Pancreas (tissue), 10 donors: ENCODE measurements at regions not wholly inside any gene's neighbourhood (a gene's known extent, or its start where the extent isn't known, plus 50 kb on each side); places are given as distances from the start of the nearest gene placed in this dataset.
A peak's percentile ranks its signal among the peaks of the same experiment; 100 is the strongest.

Experiments used
- ATAC-seq, 4 donors: fragments of 200-7000 bp; cut with Tn5 transposase; one replicate each; pipeline versions ENCODE4 v1.8.0 to v1.9.1; 2020; ENCODE audit warnings: mild to moderate bottlenecking in 4 of 4, moderate library complexity in 4 of 4
- DNase-seq, 6 donors: peaks; one replicate each; pipeline ENCODE4 v3.0.0-alpha.2; 2020
- FAIRE-seq: peaks from 2 replicates; lab custom pipeline; 2012; peaks lifted over from hg19 to GRCh38; lab: Jason Lieb, UNC
- H3K27ac ChIP-seq, 4 donors: fragments of 200-600 bp; sonication (generic); 1 replicate in 3 of 4; 2 replicates in 1 of 4; pipeline versions ENCODE4 v1.5.0 to v1.8.0; 2020
- H3K27me3 ChIP-seq, 4 donors: fragments of 200-600 bp; one replicate each; pipeline ENCODE4 v1.8.0; 2021
- H3K36me3 ChIP-seq, 3 donors: fragments of 200-600 bp; sonication (generic) in 1 of 3; one replicate each; pipeline versions ENCODE4 v1.5.0 to v1.8.0; 2020 to 2021
- H3K4me1 ChIP-seq, 3 donors: fragments of 200-600 bp; one replicate each; pipeline ENCODE4 v1.8.0; 2021
- H3K4me3 ChIP-seq, 4 donors: fragments of 200-600 bp; sonication (generic) in 2 of 4; one replicate each; pipeline versions ENCODE4 v1.5.0 to v1.8.0; 2020 to 2021
- H3K9me3 ChIP-seq, 4 donors: fragments of 200-600 bp; one replicate each; pipeline ENCODE4 v1.8.0; 2021
- WGBS, 2 donors: extraction: QIAGEN DNeasy Blood & Tissue Kit; methylation state at CpG; one replicate each; pipeline ENCODE4 v1.1.7; 2013; 5-methylcytosine and 5-hydroxymethylcytosine counted together
- intact Hi-C, 3 donors: fragments of 100-400 bp; cut with DNase I; formaldehyde crosslinking; loops; one replicate each; pipeline versions ENCODE4 v1.11.1 to v1.14.2; 2022
- TF ChIP-seq, protein P1 (sequence below), 4 donors: fragments of 200-600 bp; sonication (generic) in 3 of 4; IDR thresholded peaks; one replicate each; pipeline versions ENCODE4 v1.5.0 to v1.8.0; 2021; ENCODE audit warnings: antibody characterized with exemption in 4 of 4
- donor health status: healthy with polysubstance abuse.
- donor health status: DM: no; HTN: no; CAD: no; lungs with moderate emphysema.
- donor health status: DM: no; HTN: no; CAD: no.
- donor health status: control.
- donor health status: control.
- donor health status: Bipolar disorder and iron deficiency.
- donor health status: DM: yes; HTN: yes; CAD: no.
- donor health status: DM: no; HTN: no; CAD: no.
- donor health status: DM: no; HTN: no; CAD: no.
- donor health status: DM: yes; HTN: yes; CAD: no.

DNA sequence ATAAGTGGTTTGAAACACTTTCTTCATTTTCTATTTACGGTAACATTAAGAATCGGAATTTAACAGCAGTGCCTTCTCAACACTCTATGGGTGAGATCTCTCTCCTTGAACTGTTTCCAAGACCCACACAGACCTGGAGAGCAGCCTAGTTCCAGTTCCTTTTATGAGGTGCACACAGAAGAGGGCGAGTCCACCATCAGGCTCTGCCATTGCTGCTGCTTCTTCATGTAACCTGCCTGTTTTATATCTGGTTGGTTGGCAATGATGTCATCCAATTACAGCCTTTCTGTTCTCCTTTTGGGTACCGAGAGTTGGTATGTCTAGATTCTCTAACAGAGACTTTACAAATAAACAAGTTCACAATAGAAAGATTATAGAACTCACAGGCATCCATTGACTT lies 225.7 kb downstream of the UTP18 start:
- FAIRE-seq (no peak), ATAC-seq (peak; percentile 70 to 97 (median 82)), DNase-seq (peak in 4 of 6 donors; percentile 31 to 35 (median 32))
- WGBS, 2 donors = 19 to 31% methylated on average over 4 of the region's 4 CpGs
- Histone ChIP-seq H3K4me1 (no peaks in the 10 kb centered on the region), H3K27ac (no peak overlapping the region), H3K9me3 (no peaks in the 10 kb centered on the region), H3K36me3 (no peaks in the 10 kb centered on the region), H3K27me3 (no peaks in the 10 kb centered on the region), H3K4me3 (no peak overlapping the region)
- TF ChIP-seq, protein P1, sequence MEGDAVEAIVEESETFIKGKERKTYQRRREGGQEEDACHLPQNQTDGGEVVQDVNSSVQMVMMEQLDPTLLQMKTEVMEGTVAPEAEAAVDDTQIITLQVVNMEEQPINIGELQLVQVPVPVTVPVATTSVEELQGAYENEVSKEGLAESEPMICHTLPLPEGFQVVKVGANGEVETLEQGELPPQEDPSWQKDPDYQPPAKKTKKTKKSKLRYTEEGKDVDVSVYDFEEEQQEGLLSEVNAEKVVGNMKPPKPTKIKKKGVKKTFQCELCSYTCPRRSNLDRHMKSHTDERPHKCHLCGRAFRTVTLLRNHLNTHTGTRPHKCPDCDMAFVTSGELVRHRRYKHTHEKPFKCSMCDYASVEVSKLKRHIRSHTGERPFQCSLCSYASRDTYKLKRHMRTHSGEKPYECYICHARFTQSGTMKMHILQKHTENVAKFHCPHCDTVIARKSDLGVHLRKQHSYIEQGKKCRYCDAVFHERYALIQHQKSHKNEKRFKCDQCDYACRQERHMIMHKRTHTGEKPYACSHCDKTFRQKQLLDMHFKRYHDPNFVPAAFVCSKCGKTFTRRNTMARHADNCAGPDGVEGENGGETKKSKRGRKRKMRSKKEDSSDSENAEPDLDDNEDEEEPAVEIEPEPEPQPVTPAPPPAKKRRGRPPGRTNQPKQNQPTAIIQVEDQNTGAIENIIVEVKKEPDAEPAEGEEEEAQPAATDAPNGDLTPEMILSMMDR (IDR thresholded peaks at IDR 0.05) = no peak
- intact Hi-C loops = no loop called here

DNA sequence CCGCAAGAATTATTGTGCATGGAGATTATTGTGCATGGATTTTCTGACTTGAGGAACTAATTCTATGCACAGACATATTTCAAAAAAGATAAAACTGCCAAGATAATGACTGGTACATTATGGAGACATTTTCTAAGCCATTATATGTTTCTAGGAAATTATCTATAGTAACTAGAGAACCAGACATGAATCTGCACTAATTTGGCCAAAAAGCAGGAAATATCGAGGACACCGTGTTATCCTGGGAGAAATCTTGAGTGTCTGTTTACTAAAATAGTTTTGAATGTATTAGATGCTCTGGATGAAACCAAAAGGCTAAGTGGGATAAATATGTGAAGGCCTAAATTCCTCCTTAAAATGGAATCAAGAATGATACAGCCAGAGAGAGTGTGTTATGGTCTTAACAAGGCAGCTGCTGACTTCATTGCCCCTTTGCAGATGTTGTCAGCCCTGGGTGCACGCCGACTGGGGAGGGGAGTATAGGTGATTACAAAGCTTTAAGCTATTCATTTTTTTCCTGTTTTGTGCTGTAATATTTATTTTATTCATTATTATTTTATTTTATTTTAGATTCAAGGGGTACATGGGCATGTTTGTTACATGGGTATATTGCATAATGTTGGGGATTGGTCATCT lies 226.7 kb downstream of the UTP18 start:
- no peaks in the 10 kb centered on the region for H3K9me3 ChIP-seq
- H3K4me3 ChIP-seq = no peak overlapping the region
- FAIRE-seq (no peak), DNase-seq (no peak), ATAC-seq (no peak)
- H3K4me1 ChIP-seq = no peaks in the 10 kb centered on the region
- TF ChIP-seq, protein P1 (IDR thresholded peaks at IDR 0.05) = no peak
- H3K36me3 ChIP-seq = no peaks in the 10 kb centered on the region
- WGBS, 2 donors = 93% methylated on average over 5 of the region's 5 CpGs
- H3K27me3 ChIP-seq = no peaks in the 10 kb centered on the region
- H3K27ac ChIP-seq = no peak overlapping the region
- intact Hi-C loops = no loop called here

DNA sequence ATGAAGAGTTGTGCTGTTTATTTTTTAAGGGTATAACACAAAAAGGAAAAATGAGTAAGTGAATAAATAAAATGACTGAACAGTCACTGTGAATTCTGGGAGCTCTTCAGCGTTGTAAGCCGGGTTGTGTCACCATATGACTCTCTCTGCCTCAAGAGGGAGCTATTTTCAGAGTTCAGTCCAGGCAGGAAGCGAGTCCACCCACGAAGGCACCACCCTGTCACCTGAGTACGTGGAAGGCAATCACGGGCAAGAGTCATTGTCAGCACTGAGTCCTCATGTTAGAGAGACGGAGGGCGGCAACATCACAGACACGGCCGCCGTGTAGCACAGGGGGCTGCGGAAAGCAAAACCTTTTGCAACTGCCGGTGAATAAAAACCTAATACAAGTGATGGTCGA lies 227.6 kb downstream of the UTP18 start:
- intact Hi-C loops = no loop called here
- FAIRE-seq (no peak), ATAC-seq (no peak), DNase-seq (no peak)
- TF ChIP-seq, protein P1 (IDR thresholded peaks at IDR 0.05) = no peak
- Histone ChIP-seq H3K36me3 (no peaks in the 10 kb centered on the region), H3K4me3 (no peak overlapping the region), H3K4me1 (no peaks in the 10 kb centered on the region), H3K9me3 (no peaks in the 10 kb centered on the region), H3K27ac (no peak overlapping the region), H3K27me3 (no peaks in the 10 kb centered on the region)
- 52 to 55% methylated on average over 14 of the region's 14 CpGs for WGBS, 2 donors

DNA sequence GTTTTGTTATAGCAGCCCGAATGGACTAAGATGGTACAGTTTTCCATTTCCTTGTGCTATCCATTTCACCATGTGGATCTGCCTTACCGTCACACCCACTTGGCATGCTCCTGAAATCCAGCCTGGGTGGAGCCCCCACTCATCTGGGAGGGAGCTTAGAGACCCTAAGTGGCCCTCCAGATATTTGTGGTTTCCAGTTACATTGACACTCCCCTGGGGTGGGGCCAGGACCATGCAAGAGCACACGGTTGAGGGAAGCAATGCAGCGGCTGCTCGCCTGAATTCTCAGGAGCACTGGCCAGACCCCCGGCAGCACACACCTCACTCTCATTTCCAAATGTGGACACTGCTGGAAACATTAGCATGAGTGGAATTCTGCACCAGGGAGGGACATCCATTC lies 231.1 kb downstream of the UTP18 start:
- FAIRE-seq = no peak
- no peaks in the 10 kb centered on the region for H3K9me3 ChIP-seq
- no peaks in the 10 kb centered on the region for H3K27me3 ChIP-seq
- ATAC-seq = no peak
- H3K4me3 ChIP-seq = no peak overlapping the region
- no peak for DNase-seq
- H3K27ac ChIP-seq = no peak overlapping the region
- H3K4me1 ChIP-seq = no peaks in the 10 kb centered on the region
- WGBS, 2 donors = 88 to 89% methylated on average over 6 of the region's 6 CpGs
- TF ChIP-seq, protein P1 (IDR thresholded peaks at IDR 0.05) = no peak
- H3K36me3 ChIP-seq = no peaks in the 10 kb centered on the region
- intact Hi-C loops = no loop called here

DNA sequence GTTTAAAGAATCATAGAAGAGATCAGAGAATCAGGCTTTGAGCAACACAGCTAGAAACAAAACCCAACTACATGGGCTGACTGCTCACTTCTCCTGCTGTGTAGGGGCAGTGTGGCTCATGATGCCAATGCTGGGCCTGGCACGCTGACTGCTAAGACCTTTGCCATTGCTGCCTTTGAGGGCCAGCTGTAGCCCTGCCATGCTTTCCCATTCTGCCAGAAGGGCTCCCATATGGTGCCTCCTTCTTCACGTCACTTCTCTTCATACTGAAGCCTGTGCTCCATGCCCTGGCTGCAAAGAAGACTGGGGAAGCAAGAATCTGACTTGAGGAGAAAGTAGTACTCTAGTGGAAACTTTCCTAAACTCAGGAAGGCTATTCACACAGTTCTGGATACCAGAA lies 232.9 kb downstream of the UTP18 start:
- WGBS, 2 donors = 96 to 100% methylated on average over 2 of the region's 2 CpGs
- ATAC-seq = no peak
- TF ChIP-seq, protein P1 (IDR thresholded peaks at IDR 0.05) = no peak
- no peak for FAIRE-seq
- Histone ChIP-seq H3K9me3 (no peaks in the 10 kb centered on the region), H3K27me3 (no peaks in the 10 kb centered on the region), H3K4me3 (no peak overlapping the region), H3K27ac (no peak overlapping the region), H3K36me3 (no peaks in the 10 kb centered on the region), H3K4me1 (no peaks in the 10 kb centered on the region)
- DNase-seq = no peak
- intact Hi-C loops = no loop called here
